Fibroblast of mammary gland (primary cell): ENCODE measurements at regions not wholly inside any gene's neighbourhood (a gene's known extent, or its start where the extent isn't known, plus 50 kb on each side); places are given as distances from the start of the nearest gene placed in this dataset.

Experiments used
- DNase-seq: peaks from one replicate; pipeline ENCODE4 v3.0.0-alpha.2; 2010; ENCODE audit warnings: low read depth
- H3K4me3 ChIP-seq: 2 replicates; pipeline ENCODE4 v1.5.1; 2011; ENCODE audit warnings: low read depth, mild to moderate bottlenecking, low read length, moderate library complexity; ENCODE audit not compliant: control insufficient read depth
- TF ChIP-seq, protein P1 (sequence below): conservative IDR thresholded peaks from 2 replicates; pipeline ENCODE4 v1.5.1; 2011; ENCODE audit warnings: low read depth, low read length, inconsistent platforms; ENCODE audit not compliant: control insufficient read depth, insufficient read depth

DNA sequence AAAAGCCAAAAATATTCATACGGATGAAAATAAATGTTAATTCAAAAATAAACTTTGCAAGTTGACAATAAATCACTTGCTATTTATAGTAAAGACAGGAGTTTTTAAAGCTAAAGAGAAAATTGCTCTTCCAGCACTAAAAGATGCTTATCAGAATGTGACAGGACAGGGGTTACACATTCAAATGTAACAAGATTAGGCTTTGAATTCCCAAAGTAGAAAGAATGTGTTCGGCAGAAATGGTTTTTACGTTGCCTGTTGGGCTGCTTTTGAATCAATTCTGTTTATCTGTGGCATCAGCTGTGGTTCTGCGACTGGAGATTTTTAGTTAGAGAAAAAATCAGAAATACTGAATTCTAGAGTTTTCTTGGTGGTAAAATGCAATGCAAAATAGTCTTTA lies 669.4 kb downstream of the CPS1 start:
- no peak for DNase-seq
- TF ChIP-seq, protein P1, sequence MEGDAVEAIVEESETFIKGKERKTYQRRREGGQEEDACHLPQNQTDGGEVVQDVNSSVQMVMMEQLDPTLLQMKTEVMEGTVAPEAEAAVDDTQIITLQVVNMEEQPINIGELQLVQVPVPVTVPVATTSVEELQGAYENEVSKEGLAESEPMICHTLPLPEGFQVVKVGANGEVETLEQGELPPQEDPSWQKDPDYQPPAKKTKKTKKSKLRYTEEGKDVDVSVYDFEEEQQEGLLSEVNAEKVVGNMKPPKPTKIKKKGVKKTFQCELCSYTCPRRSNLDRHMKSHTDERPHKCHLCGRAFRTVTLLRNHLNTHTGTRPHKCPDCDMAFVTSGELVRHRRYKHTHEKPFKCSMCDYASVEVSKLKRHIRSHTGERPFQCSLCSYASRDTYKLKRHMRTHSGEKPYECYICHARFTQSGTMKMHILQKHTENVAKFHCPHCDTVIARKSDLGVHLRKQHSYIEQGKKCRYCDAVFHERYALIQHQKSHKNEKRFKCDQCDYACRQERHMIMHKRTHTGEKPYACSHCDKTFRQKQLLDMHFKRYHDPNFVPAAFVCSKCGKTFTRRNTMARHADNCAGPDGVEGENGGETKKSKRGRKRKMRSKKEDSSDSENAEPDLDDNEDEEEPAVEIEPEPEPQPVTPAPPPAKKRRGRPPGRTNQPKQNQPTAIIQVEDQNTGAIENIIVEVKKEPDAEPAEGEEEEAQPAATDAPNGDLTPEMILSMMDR = no peak

DNA sequence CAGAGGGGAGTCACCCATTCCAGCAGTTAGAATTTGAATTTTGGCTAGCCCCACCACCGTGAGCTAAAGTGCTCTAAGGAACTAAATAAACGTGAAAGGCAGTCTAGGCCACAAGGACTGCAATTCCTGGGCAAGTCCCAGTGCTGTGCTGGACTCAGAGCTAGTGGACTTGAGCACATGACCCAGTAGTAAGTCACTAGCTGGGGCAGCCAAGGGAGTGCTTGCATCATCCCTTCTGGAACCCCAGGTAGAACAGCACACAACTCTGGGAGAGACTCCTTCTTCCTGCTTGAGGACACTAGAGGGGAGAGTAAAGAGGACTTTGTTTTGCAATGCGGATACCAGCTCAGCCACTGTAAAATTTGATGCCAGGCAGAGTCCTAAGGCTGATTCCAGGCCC lies 672.2 kb downstream of the CPS1 start:
- no peak for DNase-seq
- TF ChIP-seq, protein P1 = no peak
- H3K4me3 ChIP-seq = no peak overlapping the region

More for the DNA sequence above, 669.4 kb downstream of the CPS1 start:
- no peak overlapping the region for H3K4me3 ChIP-seq

DNA sequence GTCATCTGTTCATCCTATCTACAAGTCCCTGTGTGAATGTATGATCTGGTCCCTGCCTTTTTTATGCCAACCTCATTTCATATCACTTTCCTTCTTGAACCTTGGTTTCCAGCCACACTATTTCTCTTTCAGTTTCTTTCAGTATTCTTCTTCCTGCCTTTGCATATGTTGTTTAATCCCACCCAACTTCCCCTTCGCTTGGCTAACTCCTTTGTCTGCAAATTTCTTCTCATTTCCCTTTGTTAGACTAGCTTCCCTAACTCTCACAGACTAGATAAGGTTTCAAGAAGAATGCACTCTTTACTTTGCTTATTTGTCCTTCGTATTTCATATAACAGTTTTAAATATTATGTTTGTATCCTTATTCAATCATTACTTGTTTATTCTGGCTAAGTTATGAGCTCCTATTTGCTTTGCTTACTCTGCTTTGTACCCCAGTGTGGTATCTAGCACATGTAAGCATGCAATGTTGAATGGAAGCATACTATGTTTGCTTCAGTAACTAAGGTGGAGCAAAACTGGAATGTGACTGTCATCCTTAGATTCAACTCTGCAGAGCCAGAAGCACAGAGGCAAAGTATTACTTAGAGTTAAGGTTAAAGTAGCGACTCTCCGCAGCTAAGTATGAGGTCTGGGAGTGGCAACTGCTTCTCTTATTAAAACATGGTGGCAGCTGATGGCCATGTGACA lies 681.3 kb downstream of the CPS1 start:
- H3K4me3 ChIP-seq = no peak overlapping the region
- DNase-seq = no peak
- TF ChIP-seq, protein P1 = no peak

- DNase-seq = no peak
- TF ChIP-seq, protein P1 = no peak
- no peak overlapping the region for H3K4me3 ChIP-seq
These were observed 685.5 kb downstream of the CPS1 start for GRCh38 chr2:211241891-211242290.

- TF ChIP-seq, protein P1 = no peak
- DNase-seq = no peak
- no peak overlapping the region for H3K4me3 ChIP-seq
These were observed 691.4 kb downstream of the CPS1 start for GRCh38 chr2:211247751-211248150.

DNA sequence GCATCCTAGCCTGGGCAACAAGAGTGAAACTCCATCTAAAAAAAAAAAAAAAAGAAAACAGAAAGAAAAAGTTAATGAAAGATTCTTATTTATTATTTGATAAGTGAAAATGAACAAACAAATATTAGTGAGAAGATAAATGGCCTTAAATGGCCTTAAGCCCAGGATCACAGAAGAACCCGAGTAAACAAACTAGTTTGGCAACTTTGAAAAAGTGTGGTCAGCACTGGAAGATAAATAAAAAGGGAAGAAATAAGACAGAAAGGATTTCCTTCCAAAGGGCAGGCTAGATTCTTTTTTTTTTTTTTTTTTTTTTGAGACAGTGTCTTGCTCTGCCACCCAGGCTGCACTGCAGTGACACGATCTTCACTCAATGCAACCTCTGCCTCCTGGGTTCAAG lies 692.4 kb downstream of the CPS1 start:
- DNase-seq = no peak
- TF ChIP-seq, protein P1 = no peak
- no peak overlapping the region for H3K4me3 ChIP-seq
